SU-DHL-6 (cell line): ENCODE measurements at regions not wholly inside any gene's neighbourhood (a gene's known extent, or its start where the extent isn't known, plus 50 kb on each side); places are given as distances from the start of the nearest gene placed in this dataset.

Experiments
- H2AFZ ChIP-seq: fragments of 200-600 bp; sonication (generic); 2 replicates; pipeline ENCODE4 v1.6.1; 2014; ENCODE audit warnings: low read depth, mild to moderate bottlenecking, moderate library complexity, mixed read lengths, antibody characterized with exemption, low read length; ENCODE audit not compliant: severe bottlenecking
- H3F3A ChIP-seq: fragments of 200-600 bp; shearing (Covaris generic); 2 replicates; pipeline ENCODE4 v1.6.0; 2016; ENCODE audit warnings: antibody characterized with exemption, mild to moderate bottlenecking; ENCODE audit not compliant: insufficient read depth
- H3K27ac ChIP-seq: fragments of 200-600 bp; sonication (generic); 2 replicates; pipeline ENCODE4 v1.5.1; 2016; ENCODE audit warnings: low read depth, mild to moderate bottlenecking, low read length, moderate library complexity, mixed read lengths
- H3K27me3 ChIP-seq: fragments of 200-600 bp; sonication (generic), shearing (Covaris generic); 2 replicates; pipeline ENCODE4 v1.6.0; 2014; ENCODE audit warnings: mild to moderate bottlenecking, low read length
- H3K36me3 ChIP-seq: fragments of 200-600 bp; sonication (generic); 2 replicates; pipeline ENCODE4 v1.6.1; 2014; ENCODE audit warnings: mild to moderate bottlenecking, low read length, mixed read lengths
- H3K4me2 ChIP-seq: fragments of 300-600, 200-600 bp; shearing (Covaris generic), sonication (generic); 2 replicates; pipeline ENCODE4 v1.6.0; 2014; ENCODE audit warnings: low read length, low read depth, mild to moderate bottlenecking; ENCODE audit not compliant: poor library complexity, severe bottlenecking
- H3K4me3 ChIP-seq: fragments of 200-600 bp; sonication (generic); 2 replicates; pipeline ENCODE4 v1.5.1; 2014; ENCODE audit warnings: antibody characterized with exemption, low read length, mild to moderate bottlenecking, mixed read lengths; ENCODE audit not compliant: insufficient read depth, poor library complexity, severe bottlenecking
- H3K79me2 ChIP-seq: fragments of 200-600 bp; sonication (generic); 2 replicates; pipeline ENCODE4 v1.6.1; 2014; ENCODE audit warnings: mild to moderate bottlenecking, low read length, moderate library complexity; ENCODE audit not compliant: insufficient read depth
- H3K9ac ChIP-seq: fragments of 200-600 bp; sonication (generic); 2 replicates; pipeline ENCODE4 v1.7.0; 2014; ENCODE audit warnings: mild to moderate bottlenecking, low read length
- H3K9me2 ChIP-seq: fragments of 200-600 bp; sonication (generic); replicated peaks from 2 replicates; pipeline ENCODE4 v1.6.1; 2014; ENCODE audit warnings: low read length; ENCODE audit not compliant: insufficient read depth
- H3K9me3 ChIP-seq: fragments of 200-600 bp; sonication (generic); 2 replicates; pipeline ENCODE4 v1.6.1; 2014; ENCODE audit warnings: low read length, mixed read lengths; ENCODE audit not compliant: insufficient read depth
- H4K20me1 ChIP-seq: fragments of 200-600 bp; sonication (generic); 2 replicates; pipeline ENCODE4 v1.6.1; 2014; ENCODE audit warnings: low read depth, mild to moderate bottlenecking, antibody characterized with exemption, low read length, moderate library complexity, mixed read lengths
- CTCF ChIP-seq: fragments of 200-600 bp; sonication (generic); IDR thresholded peaks from one replicate; pipeline ENCODE4 v1.5.1; 2017; ENCODE audit warnings: antibody characterized with exemption, mild to moderate bottlenecking, low read length, moderate library complexity; ENCODE audit not compliant: insufficient read depth, poor library complexity, severe bottlenecking
- EZH2phosphoT487 ChIP-seq: fragments of 200-600 bp; sonication (generic), shearing (Covaris generic); conservative IDR thresholded peaks from 2 replicates; pipeline ENCODE4 v1.6.1; 2018; ENCODE audit warnings: mild to moderate bottlenecking, antibody characterized with exemption, low read length, moderate library complexity, mixed read lengths

GRCh38 chr4:129179276-129179675 is 83.3 kb downstream of the C4orf33 start:
- Histone ChIP-seq H3K27me3 (no peaks in the 10 kb centered on the region), H4K20me1 (no peaks in the 10 kb centered on the region), H3K79me2 (no peaks in the 10 kb centered on the region), H3K27ac (no peak overlapping the region), H3K4me2 (no peak overlapping the region), H2AFZ (no peak overlapping the region), H3K4me3 (no peak overlapping the region), H3K36me3 (no peaks in the 10 kb centered on the region), H3K9me3 (no peaks in the 10 kb centered on the region), H3K9me2 (no peaks in the 10 kb centered on the region), H3K9ac (no peak overlapping the region), H3F3A (no peaks in the 10 kb centered on the region)
- TF ChIP-seq CTCF = no peak
- no peak for TF ChIP-seq EZH2phosphoT487

- Histone ChIP-seq H3K27ac (no peak overlapping the region), H3K9ac (no peak overlapping the region), H3K4me2 (no peak overlapping the region), H2AFZ (no peak overlapping the region), H3K9me3 (no peaks in the 10 kb centered on the region), H3K4me3 (no peak overlapping the region), H3K27me3 (no peaks in the 10 kb centered on the region), H3K36me3 (no peaks in the 10 kb centered on the region), H4K20me1 (no peaks in the 10 kb centered on the region), H3F3A (no peaks in the 10 kb centered on the region), H3K9me2 (no peaks in the 10 kb centered on the region), H3K79me2 (no peaks in the 10 kb centered on the region)
- TF ChIP-seq CTCF (no peak), EZH2phosphoT487 (no peak)
Measured at GRCh38 chr4:129189630-129190029, 93.7 kb downstream of the C4orf33 start.

DNA sequence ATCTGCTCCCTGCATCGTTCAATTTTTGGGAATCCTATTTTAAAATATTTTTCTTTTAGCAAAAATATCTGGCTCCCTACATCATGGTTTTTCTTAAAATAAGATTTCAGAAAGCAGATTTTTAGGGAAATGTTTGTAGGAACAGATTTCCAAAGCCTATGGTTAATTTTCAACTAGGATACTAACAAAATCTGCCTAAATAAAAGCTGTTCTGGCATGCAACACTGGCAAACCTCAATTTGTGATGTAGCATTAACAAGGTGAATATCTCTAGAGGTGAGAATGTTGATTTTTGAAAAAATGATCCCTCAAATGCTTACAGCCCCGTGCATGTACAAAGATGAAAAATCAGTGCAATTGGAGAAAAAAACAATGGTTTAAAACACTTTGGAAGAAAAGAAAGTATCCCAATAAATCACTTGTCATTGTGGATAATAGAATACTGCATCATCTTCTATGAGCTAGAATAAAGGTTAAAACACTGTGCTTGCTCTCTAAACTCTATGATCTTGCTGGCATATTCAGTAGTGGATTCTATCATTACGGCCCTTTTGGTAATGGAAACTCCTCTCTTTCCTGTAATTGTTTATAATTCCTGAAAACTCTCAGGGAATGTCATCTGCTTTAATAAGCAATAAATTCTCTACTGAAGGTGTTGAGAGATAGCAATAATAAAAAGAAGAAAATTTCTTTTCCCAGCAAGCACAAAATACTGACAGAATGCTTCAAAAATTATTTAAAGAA is 97.6 kb downstream of the C4orf33 start:
- no peak overlapping the region for H3K4me3 ChIP-seq
- no peaks in the 10 kb centered on the region for H3F3A ChIP-seq
- H3K9ac ChIP-seq = no peak overlapping the region
- H3K79me2 ChIP-seq = no peaks in the 10 kb centered on the region
- no peak overlapping the region for H3K4me2 ChIP-seq
- no peak for TF ChIP-seq EZH2phosphoT487
- no peak for TF ChIP-seq CTCF
- no peaks in the 10 kb centered on the region for H3K36me3 ChIP-seq
- H2AFZ ChIP-seq = no peak overlapping the region
- H3K27me3 ChIP-seq = no peaks in the 10 kb centered on the region
- H3K9me3 ChIP-seq = no peaks in the 10 kb centered on the region
- no peaks in the 10 kb centered on the region for H4K20me1 ChIP-seq
- no peaks in the 10 kb centered on the region for H3K9me2 ChIP-seq
- H3K27ac ChIP-seq = no peak overlapping the region
